Esophagus muscularis mucosa (tissue), 4 donors: ENCODE measurements at regions not wholly inside any gene's neighbourhood (a gene's known extent, or its start where the extent isn't known, plus 50 kb on each side); places are given as distances from the start of the nearest gene placed in this dataset.

ENCODE experiments used
- CTCF ChIP-seq, 3 experiments: fragments of 200-600 bp in 2 of 3; fragments of 450-650 bp in 1 of 3; sonication (generic) in 2 of 3; IDR thresholded peaks; one replicate each; pipeline ENCODE4 v1.5.1; 2017 to 2019; ENCODE audit warnings: antibody characterized with exemption in 3 of 3, mild to moderate bottlenecking in 2 of 3, moderate library complexity in 1 of 3
- EP300 ChIP-seq: sonication (generic); formaldehyde crosslinking; IDR thresholded peaks from one replicate; pipeline ENCODE4 v1.6.1; 2017; ENCODE audit warnings: antibody characterized with exemption
- POLR2A ChIP-seq: fragments of 450-650 bp; IDR thresholded peaks from one replicate; pipeline ENCODE4 v1.6.1; 2017; ENCODE audit warnings: antibody characterized with exemption, moderate library complexity, mild to moderate bottlenecking, low read depth

GRCh38 chr6:140083375-140083774 lies 708.9 kb upstream of the CITED2 start:
- TF ChIP-seq POLR2A: no peak
- TF ChIP-seq CTCF (IDR thresholded peaks at IDR 0.05): no peak
- no peak for TF ChIP-seq EP300
